Common myeloid progenitor, CD34-positive (primary cell): ENCODE measurements at regions not wholly inside any gene's neighbourhood (a gene's known extent, or its start where the extent isn't known, plus 50 kb on each side); places are given as distances from the start of the nearest gene placed in this dataset.

Source experiments
- CTCF ChIA-PET: fragments of 350-600 bp; sonication (Branson Sonifier 250); formaldehyde crosslinking; loops from one replicate; lab custom pipeline; 2021; ENCODE audit warnings: antibody characterized with exemption; lab: Charles Lee
- POLR2A ChIA-PET: fragments of 350-600 bp; sonication (Branson Sonifier 250); formaldehyde crosslinking; loops from one replicate; lab custom pipeline; 2021; ENCODE audit warnings: antibody characterized with exemption; lab: Charles Lee
- DNase-seq, 3 donors: peaks; one replicate each; pipeline versions ENCODE4 v3.0.0 to v3.0.0-alpha.2; 2013
- H3K27ac ChIP-seq, 2 experiments: 1 replicate in 1 of 2; 2 replicates in 1 of 2; pipeline ENCODE4 v1.7.0; 2013; ENCODE audit warnings: inconsistent platforms in 2 of 2, low read length in 2 of 2, mild to moderate bottlenecking in 2 of 2, low read depth in 1 of 2, moderate library complexity in 1 of 2; ENCODE audit not compliant: severe bottlenecking in 2 of 2, insufficient read depth in 1 of 2, poor library complexity in 1 of 2
- H3K27me3 ChIP-seq, 5 experiments: replicated peaks in 2 of 5; 1 replicate in 3 of 5; 2 replicates in 2 of 5; pipeline versions ENCODE4 v1.6.1 to v1.7.0; 2013; ENCODE audit warnings: low read length in 4 of 5, mild to moderate bottlenecking in 2 of 5, moderate library complexity in 2 of 5, inconsistent platforms in 1 of 5; ENCODE audit not compliant: insufficient read depth in 5 of 5, control insufficient read depth in 4 of 5
- H3K36me3 ChIP-seq, 4 experiments: 1 replicate in 2 of 4; 2 replicates in 2 of 4; pipeline versions ENCODE4 v1.6.1 to v1.7.0; 2013; ENCODE audit warnings: low read length in 3 of 4, control low read depth in 1 of 4, mild to moderate bottlenecking in 1 of 4; ENCODE audit not compliant: control insufficient read depth in 4 of 4, insufficient read depth in 4 of 4
- H3K4me1 ChIP-seq, 4 experiments: 1 replicate in 3 of 4; 2 replicates in 1 of 4; pipeline versions ENCODE4 v1.6.1 to v1.7.1; 2013; ENCODE audit warnings: low read length in 3 of 4, mild to moderate bottlenecking in 3 of 4, control low read depth in 1 of 4, inconsistent platforms in 1 of 4, moderate library complexity in 1 of 4; ENCODE audit not compliant: control insufficient read depth in 4 of 4, insufficient read depth in 4 of 4; ENCODE audit errors: control extremely low read depth in 1 of 4
- H3K4me3 ChIP-seq, 7 experiments: 1 replicate in 4 of 7; 2 replicates in 3 of 7; pipeline versions ENCODE4 v1.5.1 to v1.7.0; 2013; ENCODE audit warnings: mild to moderate bottlenecking in 7 of 7, low read length in 6 of 7, moderate library complexity in 6 of 7, inconsistent platforms in 2 of 7, low read depth in 2 of 7, control low read depth in 1 of 7; ENCODE audit not compliant: insufficient read depth in 4 of 7, control insufficient read depth in 1 of 7; ENCODE audit errors: extremely low read depth in 1 of 7
- H3K9me3 ChIP-seq, 5 experiments: 1 replicate in 4 of 5; 2 replicates in 1 of 5; pipeline versions ENCODE4 v1.6.1 to v1.7.1; 2013; ENCODE audit warnings: low read length in 4 of 5, mild to moderate bottlenecking in 2 of 5, inconsistent platforms in 1 of 5, low read depth in 1 of 5, moderate library complexity in 1 of 5; ENCODE audit not compliant: control insufficient read depth in 4 of 5, insufficient read depth in 2 of 5; ENCODE audit errors: control extremely low read depth in 1 of 5
- WGBS: methylation state at CpG from one replicate; pipeline ENCODE4 v1.1.5; 2013; ENCODE audit not compliant: insufficient coverage; 5-methylcytosine and 5-hydroxymethylcytosine counted together

DNA sequence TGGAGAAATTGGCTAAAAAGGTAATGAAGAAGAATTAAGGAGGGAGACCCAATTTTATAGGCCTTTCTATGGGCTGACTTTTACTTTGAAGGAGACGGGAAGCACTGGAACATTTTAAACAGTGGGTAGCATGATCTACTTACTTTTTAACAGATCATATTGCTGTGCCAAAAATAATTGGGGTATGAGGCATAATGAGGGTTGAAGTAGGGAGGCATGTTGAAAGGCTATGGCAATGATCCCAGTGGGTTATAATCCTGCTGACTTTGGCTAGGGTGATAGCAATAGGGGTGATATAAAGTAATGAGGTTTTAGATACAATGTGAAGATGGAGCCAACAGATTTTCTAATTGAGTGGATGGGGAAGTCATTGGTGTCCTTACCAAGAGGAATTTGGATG lies 73.2 kb downstream of the GPR37 start:
- H3K4me3 ChIP-seq, result no peak overlapping the region
- CTCF ChIA-PET, result no interaction called here
- H3K36me3 ChIP-seq, result no peaks in the 10 kb centered on the region
- H3K27ac ChIP-seq, result no peak overlapping the region
- DNase-seq, result no peak
- no peaks in the 10 kb centered on the region for H3K9me3 ChIP-seq
- no peaks in the 10 kb centered on the region for H3K4me1 ChIP-seq
- WGBS, result 100% methylated on average over 1 of the region's 1 CpG
- POLR2A ChIA-PET, result no interaction called here
- no peaks in the 10 kb centered on the region for H3K27me3 ChIP-seq

DNA sequence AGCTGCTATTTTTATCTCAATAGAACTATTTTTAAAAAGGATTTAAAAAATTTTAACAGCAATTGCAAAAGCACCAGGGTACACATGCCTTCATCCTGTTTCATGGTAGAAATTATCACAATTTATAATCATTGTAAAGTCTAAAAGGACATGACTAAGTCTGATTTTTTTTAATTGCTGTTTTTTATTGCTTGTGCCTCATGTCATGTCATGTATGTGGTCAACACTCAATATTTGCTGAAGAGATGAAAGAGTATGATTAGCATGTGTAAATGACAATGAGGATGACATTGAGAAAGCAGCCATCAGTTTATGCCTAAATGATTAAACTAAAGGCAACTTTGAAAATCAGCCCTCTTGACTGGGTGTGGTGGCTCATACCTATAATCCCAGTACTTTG lies 74.8 kb downstream of the GPR37 start:
- Histone ChIP-seq H3K27me3 (no peaks in the 10 kb centered on the region), H3K36me3 (no peaks in the 10 kb centered on the region), H3K9me3 (no peaks in the 10 kb centered on the region), H3K4me1 (no peaks in the 10 kb centered on the region), H3K4me3 (no peak overlapping the region), H3K27ac (no peak overlapping the region)
- no peak for DNase-seq
- CTCF ChIA-PET, result no interaction called here
- POLR2A ChIA-PET, result no interaction called here

DNA sequence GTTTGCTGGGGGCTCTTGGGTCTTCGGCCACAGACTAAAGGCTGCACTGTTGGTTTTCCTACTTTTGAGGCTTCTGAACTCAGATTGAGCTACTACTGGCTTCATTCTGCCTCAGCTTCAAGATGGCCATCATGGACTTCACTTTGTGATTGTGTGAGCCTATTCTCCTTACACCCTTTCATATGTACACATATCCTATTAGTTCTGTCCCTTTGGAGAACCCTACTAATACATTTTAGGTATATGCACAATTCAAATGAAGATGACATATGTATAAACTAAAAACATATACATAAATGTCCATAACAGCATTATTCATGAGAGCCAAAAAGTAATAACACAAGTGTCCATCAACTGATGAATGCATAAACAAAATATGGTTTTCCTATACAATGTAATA lies 75.7 kb downstream of the GPR37 start:
- DNase-seq, result no peak
- H3K36me3 ChIP-seq, result no peaks in the 10 kb centered on the region
- ChIA-PET POLR2A (no interaction called here), CTCF (no interaction called here)
- H3K4me1 ChIP-seq, result no peaks in the 10 kb centered on the region
- H3K27me3 ChIP-seq, result no peaks in the 10 kb centered on the region
- no peaks in the 10 kb centered on the region for H3K9me3 ChIP-seq
- 87% methylated on average over 1 of the region's 1 CpG for WGBS
- H3K27ac ChIP-seq, result no peak overlapping the region
- no peak overlapping the region for H3K4me3 ChIP-seq

DNA sequence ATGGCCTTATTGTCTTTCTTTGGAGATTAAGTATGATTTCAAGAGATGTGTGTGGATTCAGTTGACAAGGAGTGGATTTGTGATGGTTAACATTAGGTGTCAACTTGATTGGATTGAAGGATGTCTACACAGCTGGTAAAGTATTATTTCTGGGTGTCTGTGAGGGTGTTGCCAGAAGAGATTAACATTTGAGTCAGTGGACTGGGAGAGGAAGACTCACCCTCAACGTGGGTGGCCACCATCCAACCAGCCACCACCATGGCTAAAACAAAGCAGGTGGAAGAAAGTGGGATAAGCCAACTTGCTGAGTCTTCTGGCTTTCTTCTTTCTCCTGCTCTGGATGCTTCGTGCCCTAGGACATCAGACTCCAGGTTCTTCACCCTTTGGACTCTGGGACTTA lies 76.1 kb downstream of the GPR37 start:
- no peak overlapping the region for H3K4me3 ChIP-seq
- no peak for DNase-seq
- CTCF ChIA-PET, result no interaction called here

DNA sequence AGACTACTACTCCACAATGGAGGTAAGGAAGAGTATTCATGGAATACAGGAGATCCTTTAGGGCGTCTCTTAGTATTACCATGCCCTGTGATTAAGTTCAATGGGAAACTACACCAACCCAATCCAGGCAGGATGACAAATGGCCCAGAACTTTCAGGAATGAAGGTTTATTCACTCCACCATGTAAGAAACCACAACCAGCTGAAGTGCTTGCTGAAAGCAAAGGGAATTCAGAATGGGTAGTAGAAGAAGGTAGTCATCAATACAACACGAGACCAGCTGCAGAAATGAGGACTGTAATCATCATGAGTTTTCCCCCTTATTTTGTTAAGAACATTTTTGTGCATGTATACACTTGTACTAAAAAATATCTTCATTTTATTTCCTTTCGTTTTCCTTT lies 76.6 kb downstream of the GPR37 start:
- H3K9me3 ChIP-seq, result no peaks in the 10 kb centered on the region
- H3K27ac ChIP-seq, result no peak overlapping the region
- no CpG with 5 or more reads among the region's 3 CpGs for WGBS
- POLR2A ChIA-PET, result no interaction called here
- no peaks in the 10 kb centered on the region for H3K27me3 ChIP-seq
- no peaks in the 10 kb centered on the region for H3K4me1 ChIP-seq
- DNase-seq, result no peak
- CTCF ChIA-PET, result no interaction called here
- no peak overlapping the region for H3K4me3 ChIP-seq
- H3K36me3 ChIP-seq, result no peaks in the 10 kb centered on the region

More for the DNA sequence above, 76.1 kb downstream of the GPR37 start:
- H3K9me3 ChIP-seq, result no peaks in the 10 kb centered on the region
- no peak overlapping the region for H3K27ac ChIP-seq
- no peaks in the 10 kb centered on the region for H3K27me3 ChIP-seq
- H3K4me1 ChIP-seq, result no peaks in the 10 kb centered on the region
- POLR2A ChIA-PET, result no interaction called here
- H3K36me3 ChIP-seq, result no peaks in the 10 kb centered on the region
- 100% methylated on average over 1 of the region's 2 CpGs for WGBS

DNA sequence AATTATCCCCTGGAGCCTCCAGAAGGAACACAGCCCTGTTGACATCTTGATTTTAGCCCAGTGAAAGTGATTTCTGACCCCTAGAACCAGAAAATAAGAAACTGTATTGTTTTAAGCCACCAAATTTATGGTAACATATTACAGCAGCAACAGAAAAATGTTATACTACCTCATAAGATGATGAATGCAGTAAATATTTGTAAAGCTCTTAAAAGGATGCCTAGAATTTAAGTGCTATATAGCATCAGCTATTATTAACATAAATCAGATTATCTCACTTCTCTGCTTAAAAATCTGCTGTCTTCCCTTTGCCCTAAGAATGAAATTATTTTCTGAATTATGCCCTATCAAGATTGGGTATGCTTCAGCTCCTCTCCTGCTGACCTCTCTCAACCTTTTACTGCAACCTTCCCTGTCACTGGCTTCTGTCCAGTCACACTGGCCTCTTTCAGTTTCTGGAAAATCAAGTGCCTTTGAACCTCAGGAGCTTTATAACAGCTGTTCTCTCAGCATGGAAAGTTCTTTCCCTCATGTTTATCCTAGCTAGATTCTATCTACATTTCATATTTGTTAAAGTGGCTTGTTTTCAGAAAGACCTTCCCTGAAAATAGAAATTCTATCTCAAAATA lies 78.9 kb downstream of the GPR37 start:
- no peaks in the 10 kb centered on the region for H3K4me1 ChIP-seq
- ChIA-PET POLR2A (no interaction called here), CTCF (no interaction called here)
- H3K27ac ChIP-seq, result no peak overlapping the region
- no peak overlapping the region for H3K4me3 ChIP-seq
- no peaks in the 10 kb centered on the region for H3K9me3 ChIP-seq
- H3K36me3 ChIP-seq, result no peaks in the 10 kb centered on the region
- no peaks in the 10 kb centered on the region for H3K27me3 ChIP-seq
- DNase-seq, result no peak

DNA sequence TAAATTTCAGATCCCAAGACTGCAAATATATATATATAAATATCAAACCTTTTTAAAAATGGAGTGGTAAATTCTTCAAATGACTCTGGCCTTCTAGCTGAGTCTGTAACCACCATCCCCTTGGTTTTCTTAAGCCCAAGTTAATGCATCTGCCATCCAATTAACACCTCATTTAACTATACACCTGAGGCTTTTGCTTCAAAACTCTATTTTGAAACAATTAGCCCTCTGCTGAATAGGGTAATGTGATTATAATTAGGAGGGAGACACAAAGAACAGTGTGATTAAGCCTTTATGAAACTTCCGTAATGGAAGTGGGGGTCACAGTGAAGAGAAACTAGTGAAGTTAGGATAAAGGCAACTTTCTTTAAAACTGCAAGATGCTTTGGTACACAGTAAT lies 83.6 kb downstream of the GPR37 start:
- WGBS, result 0% methylated on average over 1 of the region's 1 CpG
- Histone ChIP-seq H3K27ac (no peak overlapping the region), H3K36me3 (no peaks in the 10 kb centered on the region), H3K4me3 (no peak overlapping the region), H3K4me1 (no peaks in the 10 kb centered on the region), H3K9me3 (peaks cover 0 to 2% (median 0%) of the 10 kb centered on the region in 5 experiments), H3K27me3 (no peaks in the 10 kb centered on the region)
- POLR2A ChIA-PET, result no interaction called here
- no peak for DNase-seq
- CTCF ChIA-PET, result no interaction called here
